Fibroblast of the aortic adventitia (primary cell): ENCODE measurements at regions not wholly inside any gene's neighbourhood (a gene's known extent, or its start where the extent isn't known, plus 50 kb on each side); places are given as distances from the start of the nearest gene placed in this dataset.

Source experiments
- DNase-seq: peaks from one replicate; pipeline ENCODE4 v3.0.0-alpha.2; 2010; ENCODE audit warnings: low read depth
- H3K4me3 ChIP-seq: 2 replicates; pipeline ENCODE4 v1.5.1; 2011; ENCODE audit warnings: low read depth, mild to moderate bottlenecking, control low read depth, low read length, moderate library complexity
- CTCF ChIP-seq: IDR thresholded peaks from 2 replicates; pipeline ENCODE4 v1.5.1; 2011; ENCODE audit warnings: mild to moderate bottlenecking, low read length, control low read depth, inconsistent platforms; ENCODE audit not compliant: insufficient read depth

GRCh38 chr2:79260848-79261247 lies 101.3 kb upstream of the REG3A start:
- no peak overlapping the region for H3K4me3 ChIP-seq
- DNase-seq, result no peak
- no peak for TF ChIP-seq CTCF

- no peak overlapping the region for H3K4me3 ChIP-seq
- no peak for TF ChIP-seq CTCF
- DNase-seq, result no peak
Measured at GRCh38 chr2:79259959-79260358, 100.4 kb upstream of the REG3A start.

- no peak for DNase-seq
- no peak overlapping the region for H3K4me3 ChIP-seq
- no peak for TF ChIP-seq CTCF
Measured at GRCh38 chr2:79259296-79259695, 99.7 kb upstream of the REG3A start.

GRCh38 chr2:79253243-79253774 lies 93.8 kb upstream of the REG3A start:
- no peak for TF ChIP-seq CTCF
- no peak for DNase-seq
- H3K4me3 ChIP-seq, result no peak overlapping the region

GRCh38 chr2:79250656-79251055 lies 91.1 kb upstream of the REG3A start:
- TF ChIP-seq CTCF, result no peak
- no peak for DNase-seq

GRCh38 chr2:79248776-79249175 lies 89.2 kb upstream of the REG3A start:
- no peak overlapping the region for H3K4me3 ChIP-seq
- TF ChIP-seq CTCF, result no peak
- no peak for DNase-seq

More at GRCh38 chr2:79250656-79251055, 91.1 kb upstream of the REG3A start:
- no peak overlapping the region for H3K4me3 ChIP-seq

GRCh38 chr2:79235135-79235534 lies 75.6 kb upstream of the REG3A start:
- no peak for DNase-seq
- H3K4me3 ChIP-seq, result no peak overlapping the region

More at GRCh38 chr2:79235135-79235534, 75.6 kb upstream of the REG3A start:
- TF ChIP-seq CTCF, result no peak
